HG02885 (cell line): ENCODE measurements at regions not wholly inside any gene's neighbourhood (a gene's known extent, or its start where the extent isn't known, plus 50 kb on each side); places are given as distances from the start of the nearest gene placed in this dataset.
A peak's percentile ranks its signal among the peaks of the same experiment; 100 is the strongest.
"Not testable (repeated sequence)": the region's sequence is repeated elsewhere in the genome, so short reads cannot be mapped to it uniquely, and the experiment has no call there.

Source experiments
- ATAC-seq: cut with Tn5 transposase; IDR thresholded peaks from one replicate; pipeline ENCODE4 v1.9.1; 2021; ENCODE audit warnings: mild to moderate bottlenecking; ENCODE audit not compliant: unreplicated experiment, poor library complexity

DNA sequence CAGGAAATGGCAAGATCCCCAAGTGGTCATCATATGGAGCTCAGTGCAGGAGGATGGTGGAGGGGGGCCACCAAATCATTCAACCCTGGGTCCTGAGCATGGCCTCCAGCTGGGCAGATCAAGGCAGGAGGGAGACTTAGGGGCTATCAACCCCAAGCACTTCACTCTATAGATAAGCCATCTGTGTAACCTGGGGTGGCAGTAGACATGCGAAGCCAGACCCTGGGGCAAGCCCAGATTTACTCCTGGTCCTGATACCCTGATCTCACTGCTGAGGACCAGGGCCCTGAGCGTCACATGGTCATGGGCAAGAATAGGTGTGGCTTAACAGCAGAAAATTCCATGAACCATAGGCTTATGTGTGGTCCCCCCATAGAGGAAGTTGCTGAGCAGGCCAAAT, 173.0 kb upstream of the ADCY1 start:
- no peak for ATAC-seq

DNA sequence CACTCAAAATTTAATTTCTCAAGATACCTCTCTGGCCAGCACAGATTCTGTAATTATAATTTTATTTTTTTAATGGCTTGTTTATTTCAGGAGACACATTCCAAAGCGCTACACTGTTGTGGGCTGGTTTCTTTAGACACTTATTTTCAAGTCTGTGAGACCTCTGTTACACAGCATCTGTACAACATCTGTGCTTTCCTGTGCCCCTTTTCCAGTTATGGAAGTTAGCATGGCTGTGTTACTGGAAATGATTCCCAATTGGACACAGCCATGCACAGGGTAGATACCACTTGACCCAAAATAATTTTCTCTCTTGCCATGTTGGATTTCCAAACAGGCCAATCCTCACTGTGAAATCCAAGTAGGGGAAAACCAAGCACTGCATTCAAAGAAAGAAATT, 172.3 kb upstream of the ADCY1 start:
- no peak for ATAC-seq

DNA sequence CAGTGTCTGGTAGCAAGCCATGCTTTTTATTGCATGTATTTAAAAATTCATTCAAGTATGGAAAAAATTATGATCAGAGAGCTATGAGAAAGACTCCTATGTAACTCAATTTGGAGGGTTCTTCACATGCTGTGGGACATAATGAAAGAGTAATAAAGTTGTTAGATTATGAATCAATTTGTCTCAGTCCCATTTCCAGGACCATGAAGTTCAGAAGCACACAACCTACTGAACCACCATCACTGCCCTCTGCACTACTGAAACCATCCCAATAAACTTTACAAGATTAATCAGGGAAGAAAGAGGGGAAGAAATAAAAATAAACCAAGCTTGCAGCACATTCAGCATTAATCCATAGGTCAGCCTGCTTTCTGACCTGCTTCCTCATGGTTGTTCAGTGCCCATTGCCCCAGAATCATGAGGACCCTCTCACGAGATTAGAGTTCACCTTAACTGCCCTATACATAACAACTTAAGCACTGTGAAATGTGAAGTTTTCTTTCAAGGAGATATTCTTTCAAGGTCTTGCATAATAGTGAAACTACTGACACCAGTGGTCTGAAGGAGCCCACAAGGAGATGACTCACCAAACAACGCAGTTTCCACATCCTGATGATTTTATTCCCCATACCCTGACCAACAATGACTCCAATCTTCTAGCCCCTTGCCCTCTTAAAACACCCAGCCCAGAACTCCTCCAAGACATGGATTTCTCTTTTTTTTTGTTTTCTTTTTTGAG, 171.5 kb upstream of the ADCY1 start:
- peak; percentile 54 for ATAC-seq

DNA sequence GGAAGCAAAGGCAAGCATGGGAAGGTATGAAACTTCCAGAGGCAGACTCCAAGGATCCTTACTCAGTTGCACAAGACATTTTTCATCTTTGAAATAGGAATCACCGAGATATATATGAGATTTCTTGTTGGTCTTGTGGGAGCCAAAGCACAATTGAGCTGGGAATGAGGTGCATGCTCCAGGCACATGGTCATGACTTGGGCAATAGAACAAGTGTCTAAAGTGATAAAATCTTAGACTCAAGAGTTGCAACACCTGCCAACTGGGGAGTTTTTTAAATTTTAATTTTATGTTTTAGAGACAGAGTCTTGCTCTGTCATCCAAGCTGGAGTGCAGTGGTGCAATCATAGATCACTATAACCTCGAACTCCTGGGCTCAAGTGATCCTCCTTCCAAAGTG, 169.5 kb upstream of the ADCY1 start:
- no peak for ATAC-seq

DNA sequence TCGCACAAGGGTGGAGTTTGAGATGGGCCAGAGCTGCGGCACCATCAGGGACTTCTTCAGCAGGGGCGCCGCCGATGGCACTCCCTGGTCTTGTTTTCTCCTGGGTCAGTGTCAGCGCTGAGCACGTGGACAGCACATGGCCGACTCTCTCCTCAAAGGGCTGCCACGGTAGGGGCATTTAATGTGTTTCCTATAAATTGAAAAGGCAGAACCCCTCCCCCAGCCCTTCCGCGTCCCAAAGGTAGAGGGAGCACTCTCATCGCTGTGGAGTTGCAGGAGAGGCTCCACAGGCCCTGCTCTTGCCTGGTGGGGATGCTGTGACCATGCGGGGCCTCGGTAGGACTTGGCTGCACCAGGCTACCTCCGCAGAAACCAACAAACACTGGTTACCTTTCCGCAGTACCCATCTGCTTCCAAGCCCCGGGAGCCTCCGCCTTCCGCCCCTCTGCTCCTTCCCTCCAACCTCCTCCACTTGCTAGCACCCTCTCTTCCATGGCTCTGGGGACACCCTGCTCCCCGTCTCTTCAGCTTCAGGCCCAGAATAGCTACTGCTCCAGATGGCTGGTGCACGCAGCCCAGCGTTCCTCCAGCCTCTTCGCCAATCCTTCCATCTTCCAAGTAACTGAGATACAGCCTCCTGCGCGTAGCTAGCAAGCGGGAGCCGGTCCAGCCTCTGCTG, 166.3 kb upstream of the ADCY1 start:
- no peak for ATAC-seq

DNA sequence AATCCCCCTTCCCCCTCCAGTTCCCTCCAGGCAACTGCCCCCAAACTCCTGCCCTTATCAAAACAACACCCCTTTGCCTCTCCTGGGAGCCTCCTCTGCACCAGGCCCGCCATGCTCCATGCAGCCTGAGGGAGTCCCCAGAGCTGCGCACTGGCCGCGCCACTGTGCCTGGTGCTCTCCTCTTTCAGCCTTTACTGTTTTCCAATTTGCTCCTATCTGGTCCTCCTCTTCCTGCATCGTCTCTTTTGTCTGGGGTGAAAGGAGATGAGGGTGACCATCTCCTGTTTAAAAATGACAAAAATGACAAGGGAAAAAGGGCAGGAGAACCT, 165.8 kb upstream of the ADCY1 start:
- ATAC-seq, result no peak

DNA sequence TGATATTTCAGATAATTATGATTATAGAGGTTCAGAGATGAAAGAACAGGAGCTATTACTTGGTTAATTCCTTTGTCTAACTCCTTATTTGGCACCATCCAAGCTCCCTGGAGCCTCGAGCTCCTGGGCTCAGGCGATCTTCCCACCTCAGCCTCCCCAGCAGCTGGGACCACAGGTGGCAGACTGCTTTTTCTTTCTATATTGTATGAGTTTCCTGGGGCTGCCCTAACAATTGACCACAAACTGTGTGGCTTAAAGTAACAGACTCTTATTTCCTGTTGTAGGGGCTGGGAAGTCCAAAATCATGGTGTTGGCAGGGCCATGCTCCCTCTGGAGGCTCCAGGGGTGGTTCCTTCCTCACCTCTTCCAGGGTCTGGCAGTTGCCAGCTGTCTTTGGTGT, 163.3 kb upstream of the ADCY1 start:
- no peak for ATAC-seq

DNA sequence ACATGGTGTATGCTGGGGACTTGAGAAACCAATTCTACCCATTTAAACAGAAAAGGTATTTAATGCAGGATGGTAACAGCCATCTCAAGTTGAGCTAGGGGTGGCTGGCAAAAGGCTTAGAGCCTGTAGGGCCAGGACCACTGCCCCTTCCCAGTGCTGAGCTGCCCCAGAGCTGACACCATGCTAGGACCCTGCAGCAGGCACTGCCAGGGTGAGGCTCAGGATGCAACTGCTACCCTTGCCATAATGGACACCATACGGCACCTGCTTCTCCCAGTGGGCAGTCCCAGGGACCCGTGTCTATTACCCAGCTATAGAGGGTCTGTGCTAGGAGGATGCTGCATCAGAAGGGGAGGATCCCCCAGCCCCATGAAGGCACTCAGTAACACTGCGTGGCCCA, 160.7 kb upstream of the ADCY1 start:
- ATAC-seq, result no peak

DNA sequence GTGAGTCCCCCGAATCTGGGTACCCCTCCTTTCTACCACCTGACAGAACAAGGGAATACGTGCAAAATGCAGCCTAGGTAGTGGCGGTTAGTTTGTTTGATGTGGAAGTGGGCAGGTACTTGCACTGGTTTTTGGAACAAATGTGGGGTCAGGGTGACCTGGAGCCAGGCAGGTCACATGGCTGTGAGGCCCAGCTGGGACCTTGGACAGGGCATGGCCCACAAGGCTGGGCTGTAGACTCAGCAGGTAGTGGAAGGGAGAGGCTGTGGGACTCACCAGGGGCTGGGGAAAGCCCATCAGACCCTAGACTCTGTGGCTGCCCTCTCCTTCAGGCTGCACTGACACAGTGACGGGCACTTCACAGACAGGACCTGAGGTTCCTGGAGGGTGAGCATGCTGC, 159.9 kb upstream of the ADCY1 start:
- ATAC-seq, result no peak

DNA sequence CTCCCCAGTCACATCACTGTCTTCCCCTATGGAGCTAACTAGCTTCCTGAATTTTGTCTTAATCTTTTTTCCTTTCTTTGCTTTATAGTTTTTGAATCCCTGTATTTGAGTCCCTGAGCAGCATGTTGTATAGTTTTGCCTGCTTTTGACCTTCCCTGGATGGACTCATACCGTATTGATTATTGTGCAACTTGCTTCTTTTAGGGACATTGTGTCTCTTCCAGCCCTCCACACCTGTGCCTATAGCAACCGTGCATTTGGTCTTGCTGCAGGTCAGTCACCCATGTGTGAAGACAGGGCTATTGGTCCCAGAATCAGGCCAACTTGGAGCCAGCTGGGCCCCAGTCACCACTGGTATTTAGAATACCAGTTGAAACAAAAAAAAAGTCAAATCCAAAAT, 158.9 kb upstream of the ADCY1 start:
- ATAC-seq, result no peak

DNA sequence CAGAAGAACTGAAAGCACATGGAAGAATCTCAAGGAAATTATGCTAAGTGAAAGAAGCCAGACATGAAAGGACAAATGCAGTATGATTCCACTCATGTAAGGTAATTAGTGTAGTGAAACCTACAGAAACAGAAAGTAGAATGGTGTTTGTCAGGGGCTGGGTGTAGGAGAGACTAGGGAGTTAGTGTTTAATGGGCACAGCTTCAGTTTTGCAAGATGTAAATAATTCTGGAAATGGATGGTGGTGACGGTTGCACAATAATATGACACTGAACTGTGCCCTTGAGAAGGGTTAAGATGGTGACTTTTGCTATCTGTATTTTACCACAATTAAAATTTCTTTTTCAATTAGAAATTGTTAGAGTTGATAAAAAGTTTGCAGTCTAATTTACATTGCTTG, 157.3 kb upstream of the ADCY1 start:
- no peak for ATAC-seq

DNA sequence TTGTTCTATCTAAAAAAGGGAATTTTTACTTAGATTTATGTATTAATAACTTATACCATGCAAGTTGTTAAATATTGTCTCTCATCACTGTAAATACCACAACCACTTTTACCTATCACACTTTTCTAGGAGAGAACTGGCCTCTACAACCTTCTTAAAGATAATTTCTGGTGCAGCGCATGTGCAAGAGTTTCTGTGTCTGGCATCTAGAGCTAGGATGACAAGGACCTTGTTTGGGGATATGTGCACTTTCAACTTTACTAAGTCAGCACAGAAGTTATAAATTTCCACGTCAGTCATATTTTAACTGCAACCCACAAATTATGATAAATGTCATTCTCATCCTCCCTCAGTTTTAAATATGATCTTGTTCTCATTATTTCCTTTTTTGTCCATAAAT, 156.9 kb upstream of the ADCY1 start:
- no peak for ATAC-seq

DNA sequence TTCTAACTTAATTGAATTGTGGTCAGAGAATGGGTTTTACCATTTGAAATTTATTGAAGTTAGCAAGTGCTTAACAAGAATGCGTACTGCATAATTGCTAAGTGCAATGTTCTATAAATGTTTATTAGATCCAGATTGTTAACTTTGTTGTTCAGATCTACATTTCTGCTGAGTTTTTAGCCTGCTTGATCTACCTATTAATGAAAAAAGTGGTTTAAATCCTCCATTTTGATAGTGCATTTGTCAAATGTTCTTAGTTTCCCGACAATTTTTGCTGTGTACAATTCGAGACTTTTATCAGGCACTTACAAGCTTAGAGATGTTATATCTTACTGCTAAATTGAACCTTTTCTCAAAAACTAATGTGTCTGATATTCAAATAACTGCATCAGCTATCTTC, 156.4 kb upstream of the ADCY1 start:
- ATAC-seq, result no peak

DNA sequence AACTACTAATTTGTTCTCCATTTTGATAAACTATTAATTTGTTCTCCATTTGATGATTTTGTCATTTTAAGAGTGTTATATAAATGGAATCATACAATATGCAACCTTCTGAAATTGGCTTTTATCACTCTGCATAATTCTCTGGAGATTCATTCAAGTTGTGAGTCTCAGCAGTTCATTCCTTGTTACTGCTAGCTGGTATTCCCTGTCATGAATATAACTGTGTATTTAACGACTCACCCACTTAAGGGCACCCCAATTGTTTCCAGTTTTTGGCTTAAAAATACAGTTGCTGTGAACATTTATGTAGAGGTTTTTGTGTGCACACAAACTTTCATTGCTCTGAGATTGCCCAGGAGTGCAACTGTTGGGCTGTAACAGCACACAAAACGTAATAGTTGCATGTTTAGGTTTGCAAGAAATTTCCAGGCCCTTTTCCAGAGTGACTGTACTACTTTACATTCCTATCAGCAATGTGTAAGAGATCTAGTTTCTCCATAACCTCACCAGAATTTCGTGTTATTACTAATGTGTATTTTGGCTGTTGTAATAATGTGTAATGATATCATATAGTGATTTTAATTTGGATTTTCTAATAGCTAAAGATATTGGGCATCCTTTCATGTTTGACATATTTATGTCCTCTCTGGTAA, 153.2 kb upstream of the ADCY1 start:
- no peak for ATAC-seq

DNA sequence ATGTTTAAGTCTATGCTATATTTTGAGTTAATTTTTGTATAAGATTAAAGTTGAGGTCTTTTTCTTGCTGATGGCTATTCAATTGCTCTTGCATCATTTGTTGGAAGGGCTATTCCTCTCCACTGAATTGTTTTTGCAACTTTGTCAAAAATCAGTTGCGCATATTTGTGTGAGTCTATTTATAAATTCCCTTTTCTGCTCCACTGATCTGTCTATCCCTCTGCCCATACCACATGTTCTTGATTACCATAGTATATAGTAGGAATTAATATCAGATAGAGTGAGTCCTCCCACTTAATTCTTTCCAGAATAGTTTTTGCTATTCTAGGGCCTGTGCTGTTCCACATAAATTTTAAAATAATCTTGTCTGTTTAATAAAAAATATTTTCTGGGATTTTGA, 152.4 kb upstream of the ADCY1 start:
- no peak for ATAC-seq

DNA sequence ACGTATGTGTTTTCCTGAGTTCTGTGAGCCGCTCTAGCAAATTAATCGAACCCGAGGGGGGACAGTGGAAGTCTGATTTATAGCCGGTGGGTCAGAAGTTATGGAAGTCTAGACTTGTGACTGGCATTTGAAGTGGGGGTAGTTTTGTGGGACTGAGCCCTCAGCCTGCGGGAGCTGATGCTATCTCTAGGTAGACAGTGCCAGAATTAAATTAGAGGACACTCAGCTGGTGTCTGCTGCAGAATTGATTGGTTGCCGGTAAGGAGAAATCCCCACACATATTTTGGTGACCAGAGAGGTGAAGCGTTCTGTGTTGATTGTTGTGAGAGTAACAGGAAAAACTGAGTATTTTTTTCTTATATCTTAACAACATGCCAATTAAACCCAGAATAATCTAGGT, 143.8 kb upstream of the ADCY1 start:
- no peak for ATAC-seq

DNA sequence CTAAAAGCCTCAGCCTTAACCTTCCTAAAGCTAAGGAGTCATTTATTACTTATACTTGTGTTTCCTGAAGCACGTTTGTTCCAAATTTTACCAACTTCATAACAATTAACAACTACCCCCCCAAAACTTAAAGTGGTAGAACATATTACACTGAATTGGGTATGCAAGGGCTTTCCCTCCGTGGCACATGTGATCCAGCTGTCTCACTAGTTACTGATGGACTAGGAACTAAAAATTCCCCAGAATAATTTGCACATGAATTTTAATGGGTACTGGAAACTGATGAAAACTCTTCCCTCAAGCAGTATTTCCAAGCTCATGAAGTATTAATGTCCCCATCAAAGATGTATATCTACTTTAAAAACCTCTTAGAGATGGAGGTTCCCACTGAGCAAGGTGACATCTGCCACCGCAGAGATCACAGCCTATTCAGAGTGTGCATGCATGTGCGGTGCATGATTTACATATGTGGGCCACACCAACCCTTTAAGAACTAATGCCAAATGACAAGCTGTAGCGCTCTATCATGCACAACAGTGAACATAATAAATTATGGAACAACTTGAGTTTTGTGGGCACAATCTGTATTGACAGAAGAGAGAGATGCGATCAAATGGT, 139.9 kb upstream of the ADCY1 start:
- ATAC-seq, result no peak

DNA sequence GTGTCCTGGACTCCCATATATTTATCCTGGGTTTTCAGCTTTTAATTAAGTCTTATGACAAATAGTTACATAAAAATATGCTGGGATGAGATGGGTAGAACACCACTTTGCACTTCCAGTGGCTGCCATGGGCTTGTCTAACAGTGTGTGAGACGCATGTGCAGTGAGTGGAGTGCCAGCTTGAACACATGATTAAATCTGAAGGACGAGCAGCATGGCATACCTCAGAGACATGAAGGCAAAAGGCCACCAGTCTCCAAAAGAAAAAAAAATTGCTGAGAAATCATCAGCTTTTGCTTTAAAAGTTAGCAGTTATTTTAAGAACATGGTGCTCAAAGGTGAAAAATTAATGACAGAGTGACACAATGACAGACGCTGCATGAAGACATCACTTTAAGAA, 139.0 kb upstream of the ADCY1 start:
- no peak for ATAC-seq

DNA sequence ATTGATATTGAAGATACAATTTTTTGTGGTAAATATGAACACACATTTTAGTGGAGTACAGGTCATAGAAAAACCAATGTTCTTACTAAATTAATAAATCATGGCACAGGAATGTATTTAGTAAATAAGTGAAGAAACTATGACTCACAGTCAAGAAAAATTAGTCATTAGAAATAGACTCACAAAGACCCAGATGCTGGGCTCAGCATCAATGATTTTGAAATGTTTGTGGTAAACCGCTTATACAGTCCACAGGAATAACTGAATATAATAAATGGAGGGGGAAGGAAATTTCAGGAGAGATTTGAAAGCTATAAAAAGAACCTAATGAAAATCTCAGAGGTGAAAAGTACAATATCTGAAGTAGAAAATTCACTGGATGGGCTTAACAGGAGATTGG, 138.3 kb upstream of the ADCY1 start:
- ATAC-seq, result no peak

DNA sequence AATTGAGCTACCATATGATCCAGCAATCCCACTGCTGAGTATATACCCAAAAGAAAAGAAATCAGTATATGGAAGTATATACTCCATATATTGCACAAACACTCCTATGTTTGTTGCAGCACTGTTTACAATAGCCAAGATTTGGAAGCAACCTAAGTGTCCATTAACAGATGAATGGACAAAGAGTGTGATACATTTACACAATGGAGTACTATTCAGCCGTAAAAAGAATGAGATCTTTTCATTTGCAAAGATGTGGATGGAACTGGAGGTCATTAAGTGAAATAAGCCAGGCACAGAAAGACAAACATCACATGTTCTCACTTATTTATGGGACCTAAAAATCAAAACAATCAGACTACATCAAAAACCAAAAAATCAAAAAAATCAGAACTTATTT, 133.4 kb upstream of the ADCY1 start:
- ATAC-seq, result not testable (repeated sequence)

DNA sequence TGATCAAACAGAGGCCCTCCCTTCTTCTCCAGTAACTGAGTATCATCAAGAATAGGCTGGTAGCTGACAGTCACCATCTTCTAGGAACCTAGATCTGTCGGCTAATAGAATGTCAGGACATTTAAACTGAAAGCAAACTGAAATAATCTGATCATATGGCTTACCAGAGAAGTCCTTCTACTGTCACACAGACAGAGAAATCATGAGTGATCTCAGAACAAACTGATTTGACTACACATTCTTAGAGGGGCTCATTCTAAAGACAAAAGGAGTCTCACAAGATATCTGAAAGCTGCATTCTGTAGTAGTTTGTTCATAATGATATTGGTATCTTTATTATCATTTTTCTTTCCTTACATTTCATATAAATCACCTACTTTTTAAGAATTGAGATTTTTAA, 130.9 kb upstream of the ADCY1 start:
- ATAC-seq, result peak; percentile 44
